Fibroblast of lung (primary cell): ENCODE measurements at regions not wholly inside any gene's neighbourhood (a gene's known extent, or its start where the extent isn't known, plus 50 kb on each side); places are given as distances from the start of the nearest gene placed in this dataset.

Source experiments
- EZH2 ChIP-seq: IDR thresholded peaks from 2 replicates; pipeline ENCODE4 v1.5.1; 2012; ENCODE audit warnings: low read length, control low read depth, mild to moderate bottlenecking; ENCODE audit errors: missing control alignments
- TF ChIP-seq, protein P1 (sequence below), 2 donors: IDR thresholded peaks in 1 of 2; conservative IDR thresholded peaks in 1 of 2; 1 replicate in 1 of 2; 2 replicates in 1 of 2; pipeline ENCODE4 v1.5.1; 2011 to 2012; ENCODE audit warnings: low read length in 2 of 2, control low read depth in 1 of 2, inconsistent platforms in 1 of 2, low read depth in 1 of 2, mild to moderate bottlenecking in 1 of 2

DNA sequence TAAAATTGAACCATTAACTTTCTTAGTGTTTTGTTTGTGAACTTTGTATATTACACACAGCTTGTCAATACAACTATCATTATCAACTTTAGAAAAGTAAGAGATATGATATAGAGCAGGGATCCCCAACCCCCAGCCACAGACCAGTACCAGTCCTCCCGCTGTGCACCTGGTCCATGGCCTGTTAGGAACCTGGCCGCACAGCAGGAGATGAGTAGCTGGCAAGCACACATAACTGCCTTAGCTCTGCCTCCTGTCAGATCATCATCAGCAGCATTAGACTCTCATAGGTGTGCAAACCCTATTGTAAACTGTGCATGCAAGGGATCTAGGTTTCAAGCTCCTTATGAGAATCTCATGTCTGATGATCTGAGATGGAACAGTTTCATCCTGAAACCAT lies 491.0 kb upstream of the NXPH2 start:
- TF ChIP-seq, protein P1, sequence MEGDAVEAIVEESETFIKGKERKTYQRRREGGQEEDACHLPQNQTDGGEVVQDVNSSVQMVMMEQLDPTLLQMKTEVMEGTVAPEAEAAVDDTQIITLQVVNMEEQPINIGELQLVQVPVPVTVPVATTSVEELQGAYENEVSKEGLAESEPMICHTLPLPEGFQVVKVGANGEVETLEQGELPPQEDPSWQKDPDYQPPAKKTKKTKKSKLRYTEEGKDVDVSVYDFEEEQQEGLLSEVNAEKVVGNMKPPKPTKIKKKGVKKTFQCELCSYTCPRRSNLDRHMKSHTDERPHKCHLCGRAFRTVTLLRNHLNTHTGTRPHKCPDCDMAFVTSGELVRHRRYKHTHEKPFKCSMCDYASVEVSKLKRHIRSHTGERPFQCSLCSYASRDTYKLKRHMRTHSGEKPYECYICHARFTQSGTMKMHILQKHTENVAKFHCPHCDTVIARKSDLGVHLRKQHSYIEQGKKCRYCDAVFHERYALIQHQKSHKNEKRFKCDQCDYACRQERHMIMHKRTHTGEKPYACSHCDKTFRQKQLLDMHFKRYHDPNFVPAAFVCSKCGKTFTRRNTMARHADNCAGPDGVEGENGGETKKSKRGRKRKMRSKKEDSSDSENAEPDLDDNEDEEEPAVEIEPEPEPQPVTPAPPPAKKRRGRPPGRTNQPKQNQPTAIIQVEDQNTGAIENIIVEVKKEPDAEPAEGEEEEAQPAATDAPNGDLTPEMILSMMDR (conservative IDR thresholded peaks at IDR 0.05 in 1 of 2, IDR thresholded peaks at IDR 0.05 in 1 of 2; ENCODE audit: low read depth in 1 of 2, low read length in 2 of 2), result no peak
- no peak for TF ChIP-seq EZH2
